ENCODE measurements at regions not wholly inside any gene's neighbourhood (a gene's known extent, or its start where the extent isn't known, plus 50 kb on each side); places are given as distances from the start of the nearest gene placed in this dataset.

DNA sequence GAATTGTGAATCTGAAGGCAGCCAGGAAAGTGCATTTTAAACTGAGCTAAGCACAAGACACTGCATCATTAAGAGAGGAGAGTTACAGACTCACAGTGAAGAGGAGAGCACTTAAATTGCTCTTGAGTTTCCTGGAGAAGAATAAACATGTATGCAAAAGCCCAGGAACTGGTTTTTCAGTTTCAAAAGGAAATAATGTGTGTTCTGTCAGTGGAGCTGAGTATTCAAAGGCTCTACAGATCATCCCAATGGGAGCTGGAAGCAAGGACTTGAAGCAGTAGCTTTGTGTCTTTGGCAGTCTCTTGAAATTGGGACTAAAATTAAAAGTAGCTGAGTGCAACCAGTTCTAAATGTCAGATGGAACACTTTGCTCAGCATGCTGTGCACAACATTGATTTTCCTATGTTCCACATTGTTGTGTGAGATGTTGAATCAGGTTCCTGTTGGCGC lies 147.5 kb upstream of the ANK2 start:
- Histone ChIP-seq H2BK5ac (ENCODE audit: low read depth, low read length, poor library complexity, severe bottlenecking) (no peak overlapping the region), H3K23ac (ENCODE audit: low read depth, low read length) (no peak overlapping the region), H4K8ac (ENCODE audit: low read depth in 2 of 2, low read length in 2 of 2) (no peak overlapping the region), H3K27me3 (ENCODE audit: control insufficient read depth, insufficient read depth, low read length) (no peaks in the 10 kb centered on the region), H3K36me3 (ENCODE audit: control insufficient read depth, insufficient read depth, low read length) (no peaks in the 10 kb centered on the region), H2BK15ac (ENCODE audit: low read depth, low read length) (no peak overlapping the region), H3K56ac (ENCODE audit: extremely low read depth, insufficient read depth, low read length) (no peak overlapping the region), H3K9me3 (ENCODE audit: control insufficient read depth, insufficient read depth, low read length) (no peaks in the 10 kb centered on the region), H3K4ac (ENCODE audit: low read depth, low read length) (no peak overlapping the region), H2BK120ac (ENCODE audit: low read depth, low read length) (no peak overlapping the region), H3K4me3 (ENCODE audit: insufficient read depth, low read depth, low read length) (no peak overlapping the region), H3K79me1 (ENCODE audit: low read depth in 1 of 2, low read length in 2 of 2) (no peaks in the 10 kb centered on the region), H3K18ac (ENCODE audit: low read depth, low read length) (no peak overlapping the region), H2AFZ (replicated peaks; ENCODE audit: low read length, poor library complexity) (no peak overlapping the region), H2BK20ac (ENCODE audit: low read depth, low read length) (no peak overlapping the region), H3K4me2 (ENCODE audit: low read depth, low read length) (no peak overlapping the region), H2AK9ac (replicated peaks; ENCODE audit: low read depth, low read length, poor library complexity) (no peak overlapping the region), H3K9me1 (ENCODE audit: insufficient read depth, low read length) (no peaks in the 10 kb centered on the region), H3K14ac (replicated peaks; ENCODE audit: low read depth, low read length) (no peak overlapping the region), H3K9ac (ENCODE audit: low read depth, low read length) (no peak overlapping the region), H4K91ac (ENCODE audit: insufficient read depth, low read depth, low read length) (no peak overlapping the region), H4K20me1 (ENCODE audit: insufficient read depth, low read length) (no peaks in the 10 kb centered on the region), H2AK5ac (ENCODE audit: low read depth, low read length) (no peak overlapping the region), H3K27ac (ENCODE audit: insufficient read depth, low read length) (no peak overlapping the region), H3K4me1 (ENCODE audit: control insufficient read depth, insufficient read depth, low read length) (no peaks in the 10 kb centered on the region), H4K5ac (ENCODE audit: low read depth, low read length) (no peak overlapping the region)
- no TSS peak for BruUV-seq (replicated peaks)
- WGBS, 2 experiments (ENCODE audit: extremely low coverage in 2 of 2, insufficient read length in 1 of 2): no CpG with 5 or more reads among the region's 1 CpG
- CTCF ChIA-PET: no interaction called here
- in situ Hi-C loops (cut with MboI; ENCODE audit: low sequenced_read_pairs) (no loop called here), intact Hi-C loops (cut with micrococcal nuclease) (no loop called here), dilution Hi-C loops (cut with HindIII; ENCODE audit: low sequenced_read_pairs, unreplicated experiment) (no loop called here)
- POLR2A ChIA-PET (ENCODE audit: unreplicated experiment): no interaction called here
- no peak for TF ChIP-seq RFX5 (IDR thresholded peaks at IDR 0.05; ENCODE audit: low read depth, low read length)
- no peak for TF ChIP-seq POLR2A (IDR thresholded peaks at IDR 0.05; ENCODE audit: low read depth, low read length)
- no peak for TF ChIP-seq CHD1 (IDR thresholded peaks at IDR 0.05; ENCODE audit: low read depth, low read length)
- TF ChIP-seq BHLHE40 (IDR thresholded peaks at IDR 0.05; ENCODE audit: low read depth, low read length): no peak
- no peak for TF ChIP-seq CEBPB (IDR thresholded peaks at IDR 0.05; ENCODE audit: low read depth, low read length)
- ATAC-seq (ENCODE audit: low read depth): no peak
- DNase-seq: no peak

Measured in IMR-90 (cell line).